HPDE6-E6E7 (cell line): ENCODE measurements at regions not wholly inside any gene's neighbourhood (a gene's known extent, or its start where the extent isn't known, plus 50 kb on each side); places are given as distances from the start of the nearest gene placed in this dataset.

ENCODE experiments used
- DNase-seq: peaks from one replicate; pipeline ENCODE4 v3.0.0; 2011; ENCODE audit warnings: missing footprints; ENCODE audit errors: extremely low spot score

DNA sequence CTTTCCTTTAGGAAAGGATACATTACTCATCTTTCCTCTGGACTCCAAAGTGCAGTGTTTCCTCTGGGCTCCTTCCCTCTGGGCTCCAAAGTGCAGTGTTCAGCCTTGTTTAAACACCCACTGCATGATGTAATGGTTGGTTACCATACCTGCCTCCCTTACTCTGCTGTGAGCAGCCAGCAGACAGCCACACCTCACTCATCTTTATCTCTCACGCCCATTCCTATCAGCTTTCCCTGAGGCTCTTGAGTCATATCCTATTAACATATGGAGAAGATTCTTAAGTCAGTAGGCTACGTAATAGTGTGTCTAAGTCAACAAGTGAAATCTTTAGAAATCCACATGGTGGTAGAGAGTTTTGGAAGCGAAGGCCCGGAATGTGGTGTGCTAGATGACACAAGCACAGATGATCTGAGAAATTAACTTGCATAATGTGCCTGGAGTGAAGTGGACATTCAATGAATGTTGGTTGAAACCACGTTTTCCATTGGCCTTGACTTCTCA, 97.2 kb upstream of the CTNNB1 start:
- DNase-seq = peak; percentile 32

GRCh38 chr3:41102750-41103149, 96.6 kb upstream of the CTNNB1 start:
- DNase-seq = no peak

DNA sequence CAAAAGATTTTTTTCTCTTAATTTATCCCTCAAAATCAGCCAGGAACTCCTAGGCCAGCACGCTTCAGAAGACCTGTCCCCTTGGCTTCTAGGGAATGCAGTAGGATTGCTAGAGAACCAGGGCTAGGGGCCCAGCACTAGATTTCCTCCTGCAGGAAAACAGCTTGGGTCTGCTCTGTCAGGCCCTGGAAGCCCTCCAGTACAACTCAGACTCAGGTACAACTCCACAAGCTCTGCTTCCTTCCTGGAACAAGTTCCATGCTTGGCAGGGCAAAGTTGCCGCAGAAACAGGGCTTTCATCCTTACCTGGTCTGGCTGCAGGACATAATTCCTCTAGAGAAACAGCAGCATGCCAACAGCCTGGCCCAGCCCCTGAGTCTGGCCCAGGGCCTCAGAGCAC, 96.1 kb upstream of the CTNNB1 start:
- DNase-seq = no peak

DNA sequence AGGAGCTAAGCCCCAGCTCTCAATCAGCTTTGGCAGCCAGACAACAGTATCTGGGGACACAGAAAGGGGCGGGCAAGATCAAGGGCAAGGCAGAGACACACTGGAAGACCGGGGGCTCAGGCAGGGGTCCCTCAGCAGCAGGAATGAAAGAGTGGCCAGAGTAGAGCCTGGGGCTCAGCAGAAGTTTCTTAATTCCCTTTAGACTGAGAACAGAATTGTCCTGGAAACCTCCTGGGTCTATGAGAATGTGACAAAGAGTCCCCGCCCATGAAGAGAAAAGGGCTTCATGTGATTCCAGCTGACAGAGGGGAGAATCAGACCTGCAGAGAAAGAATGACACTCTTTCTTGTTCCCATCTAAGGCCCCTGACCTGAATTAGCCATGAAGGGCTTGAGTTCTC, 95.2 kb upstream of the CTNNB1 start:
- DNase-seq = no peak

DNA sequence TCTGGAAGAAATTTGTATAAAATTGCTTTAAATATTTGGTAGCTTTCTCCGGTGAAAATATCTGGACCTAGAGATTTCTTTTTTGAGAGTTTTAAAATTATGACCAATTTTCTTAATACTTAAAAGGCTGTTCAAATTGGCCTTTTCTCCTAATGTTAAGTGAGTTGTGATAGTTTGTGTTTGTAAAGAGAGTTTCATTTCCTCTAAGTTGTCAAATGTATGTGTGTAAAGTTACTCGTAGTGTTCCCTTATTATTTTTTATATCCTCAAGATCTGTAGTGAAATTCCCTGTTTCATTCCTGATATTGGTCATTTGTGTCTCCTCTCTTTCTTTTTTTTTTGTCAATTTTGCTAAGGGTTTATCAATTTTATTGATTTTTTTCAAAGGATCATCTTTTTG, 92.6 kb upstream of the CTNNB1 start:
- DNase-seq = no peak

- DNase-seq = no peak
These were observed 88.3 kb upstream of the CTNNB1 start for GRCh38 chr3:41111011-41111410.

DNA sequence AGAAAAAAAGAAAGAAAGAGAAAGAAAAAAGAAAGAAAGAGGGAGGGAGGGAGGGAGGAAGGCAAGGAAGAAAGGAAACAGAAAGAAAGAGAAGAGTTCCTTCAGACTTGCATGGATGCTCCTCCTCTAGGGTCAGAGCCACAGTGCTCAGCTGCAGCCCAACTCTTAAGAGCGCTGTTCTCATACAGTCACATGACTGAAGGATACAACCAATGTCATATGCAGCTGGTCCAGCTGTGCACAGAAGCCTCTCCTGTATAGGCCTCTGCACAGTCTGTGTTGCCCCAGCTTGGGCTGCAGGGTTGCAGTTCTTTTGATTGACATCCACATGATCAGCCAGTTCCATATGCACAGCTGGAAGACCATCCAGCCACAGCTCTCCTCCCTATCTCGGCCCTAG, 86.8 kb upstream of the CTNNB1 start:
- DNase-seq = no peak

- no peak for DNase-seq
These were observed 84.2 kb upstream of the CTNNB1 start for GRCh38 chr3:41115069-41115468.

DNA sequence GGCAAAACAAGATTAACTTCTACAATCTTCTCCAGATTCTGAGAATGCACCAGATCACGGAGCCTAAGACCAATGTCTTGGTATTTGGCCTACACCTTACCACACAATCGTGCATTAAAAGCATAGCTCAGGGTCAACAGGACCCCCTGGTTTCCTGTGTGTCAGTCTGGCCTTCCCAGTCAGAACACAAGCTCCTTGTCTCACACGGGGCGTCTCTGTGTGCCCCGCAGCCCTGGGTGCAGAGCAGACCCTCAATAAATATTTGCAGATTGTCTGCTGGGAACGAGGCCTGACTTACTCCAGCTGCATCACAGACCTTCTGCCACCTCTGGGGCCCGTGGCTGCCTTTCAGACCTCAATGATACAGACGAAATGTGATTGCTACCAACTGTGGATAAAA, 82.5 kb upstream of the CTNNB1 start:
- DNase-seq = no peak

- DNase-seq = peak; percentile 31
These were observed 81.9 kb upstream of the CTNNB1 start for GRCh38 chr3:41117398-41117870.

DNA sequence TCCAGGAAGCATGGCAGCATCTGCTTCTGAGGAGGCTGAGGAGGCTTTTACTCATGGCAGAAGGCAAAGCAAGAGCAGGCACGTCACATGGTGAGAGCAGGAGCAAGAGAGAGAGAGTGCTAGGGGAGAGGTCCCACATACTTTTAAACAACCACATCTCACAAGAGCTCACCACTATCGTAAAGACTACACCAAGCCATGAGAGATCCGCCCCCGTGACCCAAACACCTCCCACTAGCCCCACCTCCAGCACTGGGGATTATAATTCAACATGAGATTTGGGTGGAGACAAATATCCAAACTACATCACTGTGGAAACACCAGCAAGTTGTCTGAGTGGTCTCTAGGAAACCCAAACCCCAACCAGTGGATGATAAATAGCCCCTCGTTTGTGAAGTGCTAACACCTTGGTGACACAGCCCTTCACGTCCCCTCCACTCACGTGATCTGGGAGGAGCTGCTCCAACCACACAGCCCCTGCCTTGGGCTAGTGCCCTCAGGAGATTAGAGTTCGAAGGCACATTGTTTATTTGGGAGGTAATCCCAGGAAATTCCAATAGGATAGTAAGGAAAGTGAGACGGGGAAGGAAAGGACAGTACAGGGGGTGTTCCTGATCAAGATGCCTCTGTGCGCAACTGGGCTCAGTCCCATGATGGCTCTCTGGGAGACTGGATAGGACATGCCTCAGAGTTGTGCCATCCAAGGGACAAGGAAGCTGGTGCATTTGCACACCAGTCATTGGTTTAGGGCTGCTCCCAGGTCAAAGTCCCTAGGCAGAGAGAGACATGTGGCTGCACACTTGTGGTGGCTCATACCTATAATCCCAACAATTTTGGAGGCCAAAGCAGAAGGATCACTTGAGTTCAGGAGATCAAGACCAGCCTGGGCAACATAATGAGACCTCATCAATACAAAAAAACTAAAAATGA, 80.6 kb upstream of the CTNNB1 start:
- no peak for DNase-seq

DNA sequence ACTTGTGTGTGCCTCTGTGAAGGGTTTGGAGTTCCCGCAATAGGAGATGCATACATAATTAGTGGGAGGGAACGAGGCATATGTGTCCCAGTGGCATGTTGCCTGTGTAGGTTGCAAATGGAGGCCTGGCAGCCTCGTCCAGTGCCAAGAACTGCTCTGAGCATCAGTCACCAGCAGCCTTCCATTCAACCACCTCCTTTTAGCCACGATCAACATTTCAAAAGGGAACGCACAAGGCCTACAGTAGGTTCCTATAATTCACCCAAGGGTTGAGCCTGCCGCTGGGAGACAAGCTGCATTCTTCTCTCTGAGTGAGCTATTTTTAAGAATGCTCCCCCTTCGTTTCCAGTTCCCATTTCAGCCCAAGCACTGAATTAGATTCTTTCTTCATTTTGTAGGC, 78.8 kb upstream of the CTNNB1 start:
- no peak for DNase-seq

DNA sequence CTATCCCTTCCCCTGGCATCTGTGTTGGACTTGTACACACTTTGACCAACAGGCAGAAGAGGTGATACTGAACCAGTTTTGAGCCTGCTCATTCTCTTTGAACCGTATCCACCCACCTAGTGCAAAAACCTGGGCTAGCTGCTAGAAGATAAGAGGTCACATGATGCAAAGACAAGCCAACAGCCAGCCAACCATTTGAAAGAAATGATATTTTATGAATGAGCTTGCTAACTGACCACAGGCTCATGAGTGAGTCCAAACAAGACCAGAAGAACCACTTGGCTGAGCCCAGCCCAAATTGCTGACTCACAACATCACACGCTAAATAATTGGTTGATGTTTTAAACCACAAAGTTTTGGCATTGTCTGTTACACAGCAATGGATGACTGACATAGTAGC, 74.0 kb upstream of the CTNNB1 start:
- no peak for DNase-seq

GRCh38 chr3:41126472-41126871, 72.8 kb upstream of the CTNNB1 start:
- no peak for DNase-seq

- DNase-seq = no peak
These were observed 72.3 kb upstream of the CTNNB1 start for GRCh38 chr3:41126961-41127360.

- DNase-seq = no peak
These were observed 71.9 kb upstream of the CTNNB1 start for GRCh38 chr3:41127414-41127813.

DNA sequence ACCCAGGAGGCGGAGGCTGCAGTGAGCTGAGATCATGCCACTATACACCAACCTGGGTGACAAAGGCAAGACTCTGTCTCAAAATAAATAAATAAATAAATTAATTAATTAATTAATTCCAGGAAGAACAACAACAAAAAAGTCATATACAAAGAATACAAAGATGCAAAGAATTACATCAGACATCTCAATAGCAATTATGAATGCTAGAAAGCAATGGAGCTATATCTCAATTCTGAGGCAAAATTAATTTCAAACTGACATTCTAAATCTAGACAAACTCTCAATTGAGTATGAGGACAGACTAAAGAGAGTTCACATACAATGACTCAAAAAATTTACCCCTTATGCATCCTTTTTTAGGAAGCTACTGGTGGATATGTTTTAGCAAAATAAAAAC, 69.6 kb upstream of the CTNNB1 start:
- DNase-seq = no peak

DNA sequence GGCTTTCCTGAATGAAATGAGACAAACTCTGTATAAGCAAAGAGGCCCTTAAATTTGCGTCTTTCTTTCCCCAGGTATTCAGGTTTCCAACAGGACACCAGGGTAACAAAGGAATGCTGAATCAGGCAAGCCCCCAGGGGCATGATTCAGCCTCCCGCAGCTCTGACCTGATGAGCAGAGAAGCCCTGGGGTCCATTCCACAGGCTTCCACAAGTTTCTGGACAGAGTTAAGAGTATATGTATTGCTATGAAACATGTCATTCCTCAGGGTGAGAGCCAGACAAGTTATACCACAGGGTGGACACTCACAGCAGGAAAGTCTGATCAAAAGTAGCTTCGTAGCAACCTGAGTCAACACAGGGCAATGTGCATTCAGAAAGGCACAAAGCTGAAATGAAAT, 68.1 kb upstream of the CTNNB1 start:
- DNase-seq = peak; percentile 66

- peak; percentile 39 for DNase-seq
These were observed 61.6 kb upstream of the CTNNB1 start for GRCh38 chr3:41137686-41138111.

DNA sequence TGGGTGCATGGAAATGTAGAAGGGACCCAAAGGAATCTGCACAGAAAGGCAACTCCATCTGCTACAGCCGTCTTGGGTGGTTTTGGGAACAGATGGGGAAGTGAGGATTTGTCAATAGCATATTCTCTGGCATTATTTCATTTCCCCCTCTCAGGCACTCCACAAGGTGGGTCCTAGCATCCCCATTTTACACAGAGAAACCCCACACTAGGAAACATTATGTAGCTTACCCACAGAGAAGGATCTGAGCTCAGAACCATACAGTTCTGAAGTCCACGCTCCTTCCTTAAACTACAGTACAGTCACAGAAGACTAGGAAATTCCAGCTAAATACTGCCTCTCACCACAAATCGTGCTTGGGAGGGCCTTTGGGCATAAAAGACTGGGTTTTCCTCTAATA, 61.2 kb upstream of the CTNNB1 start:
- DNase-seq = no peak

GRCh38 chr3:41138601-41139000, 60.7 kb upstream of the CTNNB1 start:
- DNase-seq = no peak

GRCh38 chr3:41140242-41140641, 59.1 kb upstream of the CTNNB1 start:
- DNase-seq = no peak

DNA sequence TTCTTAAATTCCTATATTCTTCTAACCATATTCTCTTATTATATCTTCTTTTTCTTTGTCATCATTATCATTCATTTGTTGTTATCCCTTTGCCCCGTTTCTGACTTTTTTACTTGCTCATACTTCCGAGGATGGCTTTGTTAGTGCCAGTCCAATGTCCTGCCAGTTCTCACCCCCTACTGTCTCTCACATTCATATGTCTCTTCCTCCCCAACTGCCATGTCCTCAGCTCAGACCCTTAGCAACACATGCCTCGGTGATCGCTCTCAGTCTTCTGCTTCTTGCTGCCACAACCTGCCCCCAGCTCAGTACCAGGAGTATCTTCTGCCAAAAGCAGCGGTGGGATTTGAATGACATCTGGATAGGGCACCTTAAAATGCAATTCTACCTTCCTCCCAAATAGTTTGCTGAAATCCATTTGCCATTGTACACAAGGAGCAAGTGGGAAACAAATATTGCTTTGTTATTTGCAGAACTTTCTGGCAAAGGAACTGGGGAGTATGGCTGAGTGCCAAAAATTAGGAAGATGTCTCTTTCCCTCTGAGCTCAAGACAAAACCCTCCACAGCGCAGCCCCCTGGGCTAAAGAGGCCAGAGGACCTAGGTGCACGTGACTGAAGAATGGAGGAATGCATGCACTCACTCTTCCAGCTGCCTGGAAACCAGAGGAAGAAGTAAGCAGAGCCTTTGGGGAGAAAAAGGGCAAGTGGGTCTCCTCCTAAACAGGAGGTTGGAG, 57.7 kb upstream of the CTNNB1 start:
- no peak for DNase-seq
